Sigmoid colon (tissue), 6 donors: ENCODE measurements at regions not wholly inside any gene's neighbourhood (a gene's known extent, or its start where the extent isn't known, plus 50 kb on each side); places are given as distances from the start of the nearest gene placed in this dataset.

ENCODE experiments used
- DNase-seq: peaks from one replicate; pipeline ENCODE4 v3.0.0-alpha.2; 2019
- H3K27ac ChIP-seq, 4 donors: fragments of 200-600 bp; sonication (generic); one replicate each; pipeline ENCODE4 v1.5.1; 2016 to 2019; ENCODE audit warnings: mild to moderate bottlenecking in 1 of 4
- H3K27me3 ChIP-seq, 3 donors: fragments of 200-600 bp; sonication (generic); one replicate each; pipeline ENCODE4 v1.5.1; 2019; ENCODE audit warnings: mild to moderate bottlenecking in 1 of 3
- H3K36me3 ChIP-seq, 4 donors: fragments of 200-600 bp; sonication (generic); one replicate each; pipeline ENCODE4 v1.5.1; 2016 to 2019
- H3K4me1 ChIP-seq, 4 donors: fragments of 200-600 bp; sonication (generic); one replicate each; pipeline ENCODE4 v1.5.1; 2017 to 2019
- H3K4me3 ChIP-seq, 4 donors: fragments of 200-600 bp; sonication (generic); one replicate each; pipeline ENCODE4 v1.5.1; 2017 to 2019; ENCODE audit warnings: mild to moderate bottlenecking in 2 of 4, moderate library complexity in 1 of 4
- H3K9me3 ChIP-seq, 4 donors: fragments of 200-600 bp in 3 of 4; sonication (generic) in 3 of 4; one replicate each; pipeline versions ENCODE4 v1.5.1 to v1.6.1; 2013 to 2019
- CTCF ChIP-seq, 4 experiments: fragments of 450-650 bp in 3 of 4; fragments of 200-600 bp in 1 of 4; IDR thresholded peaks; one replicate each; pipeline ENCODE4 v1.5.1; 2016 to 2019; ENCODE audit warnings: antibody characterized with exemption in 4 of 4, mild to moderate bottlenecking in 3 of 4, moderate library complexity in 2 of 4
- EP300 ChIP-seq, 4 donors: sonication (generic); formaldehyde crosslinking; IDR thresholded peaks; one replicate each; pipeline ENCODE4 v1.6.1; 2017; ENCODE audit warnings: antibody characterized with exemption in 4 of 4
- POLR2A ChIP-seq, 2 donors: fragments of 450-650 bp; IDR thresholded peaks; one replicate each; pipeline ENCODE4 v1.6.1; 2016; ENCODE audit warnings: antibody characterized with exemption in 2 of 2, mild to moderate bottlenecking in 2 of 2, moderate library complexity in 2 of 2
- POLR2AphosphoS5 ChIP-seq, 4 donors: sonication (generic); formaldehyde crosslinking; IDR thresholded peaks; one replicate each; pipeline ENCODE4 v1.6.1; 2017; ENCODE audit warnings: antibody characterized with exemption in 4 of 4
- WGBS, 2 donors: extraction: QIAGEN DNeasy Blood & Tissue Kit; methylation state at CpG; one replicate each; pipeline ENCODE4 v1.1.7; 2013; 5-methylcytosine and 5-hydroxymethylcytosine counted together
- intact Hi-C: fragments of 100-400 bp; cut with DNase I; formaldehyde crosslinking; loops from one replicate; pipeline ENCODE4 v1.15.1; 2023
- donor health status: healthy with polysubstance abuse.
- donor health status: healthy.

DNA sequence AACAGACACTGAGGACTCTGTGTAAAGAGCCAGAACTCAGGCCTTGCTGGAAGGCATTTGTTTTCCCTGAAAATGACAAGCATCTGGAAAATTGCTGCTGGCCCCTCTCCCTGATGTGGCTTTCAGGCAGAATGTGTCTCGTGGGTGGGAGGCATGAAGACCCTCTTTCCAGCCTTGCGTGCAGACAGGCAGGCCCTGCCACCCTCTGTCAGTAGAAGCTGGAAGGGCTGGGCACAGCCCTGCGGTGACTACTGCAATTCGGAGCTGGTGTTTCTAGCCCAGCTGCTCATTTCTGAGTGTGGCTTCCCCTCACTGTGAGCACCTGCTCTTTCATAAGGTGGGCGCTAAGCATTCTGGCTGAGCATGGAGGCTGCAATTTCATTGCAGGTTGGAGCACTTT lies 349.9 kb downstream of the PTPRU start:
- no peak for DNase-seq
- TF ChIP-seq POLR2AphosphoS5 (IDR thresholded peaks at IDR 0.05) (no peak), CTCF (IDR thresholded peaks at IDR 0.05) (no peak), POLR2A (IDR thresholded peaks at IDR 0.05) (no peak), EP300 (IDR thresholded peaks at IDR 0.05) (no peak)
- Histone ChIP-seq H3K4me1 (no peaks in the 10 kb centered on the region), H3K27me3 (peaks cover 0 to 23% (median 0%) of the 10 kb centered on the region in 3 donors), H3K9me3 (no peaks in the 10 kb centered on the region), H3K27ac (no peak overlapping the region), H3K36me3 (no peaks in the 10 kb centered on the region), H3K4me3 (no peak overlapping the region)
- WGBS, 2 donors: 72 to 84% methylated on average over 5 of the region's 5 CpGs
- intact Hi-C loops: no loop called here

DNA sequence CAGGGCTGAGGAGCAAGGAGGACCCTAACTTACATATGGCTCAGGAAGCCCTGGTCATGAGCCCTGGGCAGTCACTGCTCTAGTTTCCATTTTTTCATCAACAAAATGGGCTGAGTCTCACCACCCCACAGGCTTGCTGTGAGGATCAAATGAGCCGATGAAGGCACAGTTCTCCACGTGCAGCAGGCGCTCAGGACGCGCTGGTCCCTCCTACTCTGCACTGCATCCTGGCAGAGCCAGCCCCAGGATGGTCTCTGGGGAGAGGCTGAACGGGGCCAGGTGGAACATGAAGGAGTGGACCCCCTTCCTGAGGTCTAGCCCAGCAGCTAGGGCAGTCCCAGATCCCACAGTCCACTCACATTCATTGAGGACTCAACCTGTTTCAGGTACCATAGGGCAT lies 349.3 kb downstream of the PTPRU start:
- WGBS, 2 donors: 79 to 80% methylated on average over 6 of the region's 6 CpGs
- Histone ChIP-seq H3K27me3 (peaks cover 0 to 22% (median 0%) of the 10 kb centered on the region in 3 donors), H3K36me3 (no peaks in the 10 kb centered on the region), H3K4me1 (no peaks in the 10 kb centered on the region), H3K9me3 (no peaks in the 10 kb centered on the region), H3K4me3 (no peak overlapping the region), H3K27ac (no peak overlapping the region)
- TF ChIP-seq POLR2A (IDR thresholded peaks at IDR 0.05): no peak
- TF ChIP-seq CTCF (IDR thresholded peaks at IDR 0.05): no peak
- TF ChIP-seq EP300 (IDR thresholded peaks at IDR 0.05): no peak
- TF ChIP-seq POLR2AphosphoS5 (IDR thresholded peaks at IDR 0.05): no peak
- intact Hi-C loops: no loop called here
- DNase-seq: no peak

GRCh38 chr1:29585201-29585600 lies 348.9 kb downstream of the PTPRU start:
- 66 to 79% methylated on average over 7 of the region's 7 CpGs for WGBS, 2 donors
- no peak overlapping the region for H3K27ac ChIP-seq
- H3K27me3 ChIP-seq: peaks cover 0 to 18% (median 0%) of the 10 kb centered on the region in 3 donors
- no peak for DNase-seq
- TF ChIP-seq EP300 (IDR thresholded peaks at IDR 0.05): no peak
- TF ChIP-seq POLR2A (IDR thresholded peaks at IDR 0.05): no peak
- TF ChIP-seq CTCF (IDR thresholded peaks at IDR 0.05): no peak
- TF ChIP-seq POLR2AphosphoS5 (IDR thresholded peaks at IDR 0.05): no peak
- no peaks in the 10 kb centered on the region for H3K36me3 ChIP-seq
- no peak overlapping the region for H3K4me3 ChIP-seq
- no peaks in the 10 kb centered on the region for H3K4me1 ChIP-seq
- H3K9me3 ChIP-seq: no peaks in the 10 kb centered on the region
- intact Hi-C loops: no loop called here

DNA sequence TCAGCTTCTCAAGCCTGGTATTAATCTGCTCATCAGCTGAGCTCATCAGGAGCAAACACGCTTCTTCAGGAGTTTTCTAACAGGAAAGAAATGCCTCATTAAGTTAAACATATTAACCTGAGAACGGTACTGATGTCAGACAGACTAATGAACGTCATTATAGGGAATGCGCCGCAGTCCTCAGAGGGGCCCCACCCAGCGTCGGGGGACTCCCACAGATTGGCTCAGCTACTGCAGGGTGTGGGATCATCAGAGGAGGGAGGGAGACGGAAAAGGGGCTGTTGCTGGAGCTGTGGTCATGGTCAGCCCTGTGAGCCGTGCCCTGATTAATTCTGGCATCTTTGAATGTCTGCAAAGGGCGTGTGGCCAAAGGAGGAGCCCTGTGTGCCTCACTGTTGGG lies 348.5 kb downstream of the PTPRU start:
- no peaks in the 10 kb centered on the region for H3K36me3 ChIP-seq
- no peak overlapping the region for H3K27ac ChIP-seq
- no peak for DNase-seq
- 47 to 56% methylated on average over 10 of the region's 10 CpGs for whole genome bisulfite sequencing, 2 donors
- H3K4me1 ChIP-seq: no peaks in the 10 kb centered on the region
- H3K27me3 ChIP-seq: peaks cover 0 to 16% (median 0%) of the 10 kb centered on the region in 3 donors
- no peak overlapping the region for H3K4me3 ChIP-seq
- H3K9me3 ChIP-seq: no peaks in the 10 kb centered on the region
- TF ChIP-seq POLR2AphosphoS5 (IDR thresholded peaks at IDR 0.05) (no peak), EP300 (IDR thresholded peaks at IDR 0.05) (no peak), POLR2A (IDR thresholded peaks at IDR 0.05) (no peak), CTCF (IDR thresholded peaks at IDR 0.05) (no peak)
- intact Hi-C loops: no loop called here

DNA sequence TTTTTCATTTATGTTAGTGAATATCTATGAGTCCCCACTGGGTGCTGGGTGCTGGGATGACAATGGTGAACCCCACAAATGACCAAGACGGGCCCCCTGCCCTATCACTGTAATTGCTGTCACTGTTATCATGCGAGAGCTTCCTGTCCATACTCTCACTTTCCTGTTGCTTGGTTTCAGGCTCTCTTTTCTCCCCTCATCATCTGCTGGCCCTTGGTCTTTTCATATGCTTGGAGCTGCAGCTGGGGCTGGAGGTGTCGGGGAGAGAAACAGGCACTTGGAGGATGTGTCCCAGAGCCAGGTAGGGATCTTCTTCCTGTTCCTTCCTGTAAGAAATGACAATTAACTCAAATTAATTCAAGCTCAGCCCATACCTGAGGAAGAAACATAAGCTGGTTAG lies 348.0 kb downstream of the PTPRU start:
- DNase-seq: no peak
- intact Hi-C loops: no loop called here
- no peak for TF ChIP-seq CTCF (IDR thresholded peaks at IDR 0.05)
- TF ChIP-seq POLR2A (IDR thresholded peaks at IDR 0.05): no peak
- TF ChIP-seq POLR2AphosphoS5 (IDR thresholded peaks at IDR 0.05): no peak
- TF ChIP-seq EP300 (IDR thresholded peaks at IDR 0.05): no peak
- Histone ChIP-seq H3K27me3 (peaks cover 0 to 16% (median 0%) of the 10 kb centered on the region in 3 donors), H3K9me3 (no peaks in the 10 kb centered on the region), H3K36me3 (no peaks in the 10 kb centered on the region), H3K4me3 (no peak overlapping the region), H3K27ac (no peak overlapping the region), H3K4me1 (no peaks in the 10 kb centered on the region)
- WGBS, 2 donors: 59 to 63% methylated on average over 3 of the region's 3 CpGs
